Astrocyte of the spinal cord (primary cell): ENCODE measurements at regions not wholly inside any gene's neighbourhood (a gene's known extent, or its start where the extent isn't known, plus 50 kb on each side); places are given as distances from the start of the nearest gene placed in this dataset.
"Not testable (repeated sequence)": the region's sequence is repeated elsewhere in the genome, so short reads cannot be mapped to it uniquely, and the experiment has no call there.

Experiments
- DNase-seq: peaks from one replicate; pipeline ENCODE4 v3.0.0; 2011; ENCODE audit warnings: low read depth, low spot score
- H3K4me3 ChIP-seq: 2 replicates; pipeline ENCODE4 v1.5.1; 2011; ENCODE audit warnings: low read depth, mild to moderate bottlenecking, low read length, moderate library complexity
- CTCF ChIP-seq: IDR thresholded peaks from 2 replicates; pipeline ENCODE4 v1.5.1; 2012; ENCODE audit warnings: low read depth, mild to moderate bottlenecking, low read length, inconsistent platforms
- in situ Hi-C: cut with HindIII; loops from 2 replicates; pipeline ENCODE4 v1.10.0; 2017; ENCODE audit warnings: low sequenced_read_pairs

GRCh38 chr9:40907657-40908624 lies 220.5 kb downstream of the FOXD4L6 start:
- no peak for TF ChIP-seq CTCF
- H3K4me3 ChIP-seq, result no peak overlapping the region
- in situ Hi-C loops, result no loop called here
- DNase-seq, result no peak

- DNase-seq, H3K4me3 ChIP-seq, in situ Hi-C loops: not testable (repeated sequence)
Measured at GRCh38 chr9:40906879-40907278, 221.6 kb downstream of the FOXD4L6 start.

GRCh38 chr9:40892315-40892714 lies 236.2 kb downstream of the FOXD4L6 start:
- DNase-seq, H3K4me3 ChIP-seq, in situ Hi-C loops: not testable (repeated sequence)

GRCh38 chr9:40885858-40886257 lies 242.6 kb downstream of the FOXD4L6 start:
- H3K4me3 ChIP-seq, in situ Hi-C loops, DNase-seq: not testable (repeated sequence)

- H3K4me3 ChIP-seq, DNase-seq, in situ Hi-C loops: not testable (repeated sequence)
Measured at GRCh38 chr9:40884902-40885490, 243.5 kb downstream of the FOXD4L6 start.

- DNase-seq, result no peak
- in situ Hi-C loops, result no loop called here
- TF ChIP-seq CTCF, result no peak
- no peak overlapping the region for H3K4me3 ChIP-seq
Measured at GRCh38 chr9:40884072-40884901, 244.2 kb downstream of the FOXD4L6 start.

- in situ Hi-C loops, H3K4me3 ChIP-seq, DNase-seq: not testable (repeated sequence)
Measured at GRCh38 chr9:40883423-40884071, 244.9 kb downstream of the FOXD4L6 start.

GRCh38 chr9:40873753-40874295 lies 254.7 kb downstream of the FOXD4L6 start:
- in situ Hi-C loops, DNase-seq, H3K4me3 ChIP-seq: not testable (repeated sequence)

GRCh38 chr9:40868437-40868836 lies 260.0 kb downstream of the FOXD4L6 start:
- in situ Hi-C loops, DNase-seq, H3K4me3 ChIP-seq: not testable (repeated sequence)
